ENCODE measurements at regions not wholly inside any gene's neighbourhood (a gene's known extent, or its start where the extent isn't known, plus 50 kb on each side); places are given as distances from the start of the nearest gene placed in this dataset.

GRCh38 chr9:107119735-107120134 lies 163.3 kb upstream of the RAD23B start:
- Histone ChIP-seq H3K27me3 (no peaks in the 10 kb centered on the region), H3K4me1 (no peaks in the 10 kb centered on the region), H3K4me3 (no peak overlapping the region), H3K9me3 (no peaks in the 10 kb centered on the region), H3K36me3 (no peaks in the 10 kb centered on the region), H3K27ac (no peak overlapping the region)
- no peak for TF ChIP-seq CTCF (IDR thresholded peaks at IDR 0.05)
- DNase-seq (ENCODE audit: low spot score): no peak

DNA sequence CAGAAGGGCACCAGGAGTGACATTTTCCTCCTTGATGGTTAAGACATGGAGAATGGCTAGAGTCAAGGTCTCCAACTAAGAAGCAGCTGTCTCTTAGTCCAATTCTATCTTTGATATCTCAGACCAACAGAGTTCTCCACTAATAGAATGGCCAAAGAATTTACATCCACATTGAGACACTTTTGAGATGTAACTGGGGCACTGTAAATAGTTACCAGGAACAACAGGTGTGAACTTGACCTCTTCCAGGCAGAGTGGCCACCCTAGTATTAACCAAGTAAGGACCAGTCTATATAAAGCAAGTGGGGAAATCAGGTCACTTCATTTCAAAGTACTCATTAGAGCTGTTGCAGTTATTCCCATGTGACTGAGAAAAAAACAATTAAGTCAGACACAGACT lies 159.7 kb upstream of the RAD23B start:
- Histone ChIP-seq H3K27me3 (no peaks in the 10 kb centered on the region), H3K27ac (no peak overlapping the region), H3K36me3 (no peaks in the 10 kb centered on the region), H3K9me3 (no peaks in the 10 kb centered on the region), H3K4me1 (no peaks in the 10 kb centered on the region), H3K4me3 (no peak overlapping the region)
- no peak for TF ChIP-seq CTCF (IDR thresholded peaks at IDR 0.05)
- no peak for DNase-seq (ENCODE audit: low spot score)

GRCh38 chr9:107127608-107128007 lies 155.5 kb upstream of the RAD23B start:
- no peaks in the 10 kb centered on the region for H3K27me3 ChIP-seq
- H3K36me3 ChIP-seq: no peaks in the 10 kb centered on the region
- H3K9me3 ChIP-seq: no peaks in the 10 kb centered on the region
- no peak for TF ChIP-seq CTCF (IDR thresholded peaks at IDR 0.05)
- H3K27ac ChIP-seq: no peak overlapping the region
- no peak for DNase-seq (ENCODE audit: low spot score)
- no peaks in the 10 kb centered on the region for H3K4me1 ChIP-seq
- no peak overlapping the region for H3K4me3 ChIP-seq

- Histone ChIP-seq H3K27me3 (no peaks in the 10 kb centered on the region), H3K4me1 (no peaks in the 10 kb centered on the region), H3K27ac (no peak overlapping the region), H3K9me3 (no peaks in the 10 kb centered on the region), H3K36me3 (no peaks in the 10 kb centered on the region), H3K4me3 (no peak overlapping the region)
- TF ChIP-seq CTCF (IDR thresholded peaks at IDR 0.05): no peak
- no peak for DNase-seq (ENCODE audit: low spot score)
Measured at GRCh38 chr9:107131108-107131799, 151.8 kb upstream of the RAD23B start.

DNA sequence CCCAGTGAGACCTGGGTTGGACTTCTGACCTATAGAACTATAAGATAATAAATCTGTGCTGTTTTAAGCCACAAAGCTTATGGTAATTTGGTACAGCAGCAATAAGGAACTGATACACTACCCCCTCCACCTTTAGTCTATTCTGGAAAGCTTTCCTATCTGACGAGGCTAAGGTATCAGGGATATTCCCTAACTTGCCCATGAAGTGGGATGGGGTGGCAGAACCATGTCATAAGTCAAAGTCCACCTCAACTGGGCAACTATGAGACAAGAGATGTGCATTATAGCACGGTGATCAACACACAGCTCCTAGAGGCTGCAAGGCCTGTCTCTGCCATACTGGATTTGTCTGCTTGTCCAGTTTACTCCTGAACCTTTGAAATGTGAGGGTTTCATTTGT lies 146.8 kb upstream of the RAD23B start:
- Histone ChIP-seq H3K36me3 (no peaks in the 10 kb centered on the region), H3K4me3 (no peak overlapping the region), H3K27ac (no peak overlapping the region), H3K9me3 (no peaks in the 10 kb centered on the region), H3K4me1 (peaks cover 0 to 3% of the 10 kb centered on the region in 2 donors), H3K27me3 (no peaks in the 10 kb centered on the region)
- DNase-seq (ENCODE audit: low spot score): no peak
- no peak for TF ChIP-seq CTCF (IDR thresholded peaks at IDR 0.05)

All from right atrium auricular region (tissue), 2 donors.